Endothelial cell of umbilical vein (primary cell): ENCODE measurements at regions not wholly inside any gene's neighbourhood (a gene's known extent, or its start where the extent isn't known, plus 50 kb on each side); places are given as distances from the start of the nearest gene placed in this dataset.

ENCODE experiments used
- BruUV-seq: library from RNA; stranded (reverse); fragments of 400-500 nt; replicated peaks from 2 replicates; lab custom pipeline; 2021; lab: Mats Ljungman, UMichigan
- CTCF ChIA-PET: fragments of 300-600, 350-600 bp; sonication (Branson Sonifier 250); formaldehyde crosslinking; loops from one replicate; lab custom pipeline; 2021; ENCODE audit warnings: antibody characterized with exemption, inconsistent platforms; lab: Charles Lee
- POLR2A ChIA-PET: fragments of 300-600, 350-600 bp; sonication (Branson Sonifier 250); formaldehyde crosslinking; loops from one replicate; lab custom pipeline; 2021; ENCODE audit warnings: antibody characterized with exemption, inconsistent platforms; lab: Charles Lee
- DNase-seq: peaks from one replicate; pipeline ENCODE4 v3.0.0-alpha.2; 2011; ENCODE audit warnings: low read depth, low spot score
- FAIRE-seq: peaks from 2 replicates; lab custom pipeline; 2011; peaks lifted over from hg19 to GRCh38; lab: Jason Lieb, UNC
- H2AFZ ChIP-seq: 2 replicates; pipeline ENCODE4 v1.6.0; 2012; ENCODE audit warnings: low read depth, low read length, control low read depth, inconsistent platforms
- H3K27ac ChIP-seq: 2 replicates; pipeline ENCODE4 v1.5.1; 2011; ENCODE audit warnings: low read depth, mild to moderate bottlenecking, control low read depth, low read length, moderate library complexity; ENCODE audit not compliant: insufficient read depth
- H3K27me3 ChIP-seq, 2 experiments: 2 replicates each; pipeline versions ENCODE4 v1.6.0 to v1.6.1; 2011; ENCODE audit warnings: low read length in 2 of 2, mixed read lengths in 1 of 2; ENCODE audit not compliant: control insufficient read depth in 2 of 2, insufficient read depth in 2 of 2
- H3K36me3 ChIP-seq, 2 experiments: 2 replicates in 1 of 2; 3 replicates in 1 of 2; pipeline ENCODE4 v1.5.1; 2011; ENCODE audit warnings: low read length in 2 of 2, mild to moderate bottlenecking in 1 of 2, moderate library complexity in 1 of 2; ENCODE audit not compliant: control insufficient read depth in 2 of 2, insufficient read depth in 2 of 2; ENCODE audit errors: extremely low read depth in 1 of 2
- H3K4me1 ChIP-seq: 3 replicates; pipeline ENCODE4 v1.5.1; 2011; ENCODE audit warnings: mild to moderate bottlenecking, low read length; ENCODE audit not compliant: control insufficient read depth, insufficient read depth; ENCODE audit errors: extremely low read depth
- H3K4me2 ChIP-seq: 2 replicates; pipeline ENCODE4 v1.6.1; 2011; ENCODE audit warnings: low read length, control low read depth, mixed read lengths; ENCODE audit not compliant: insufficient read depth
- H3K4me3 ChIP-seq, 3 experiments: fragments of 200-600 bp in 1 of 3; sonication (generic), shearing (Covaris generic) in 1 of 3; replicated peaks in 1 of 3; 2 replicates each; pipeline ENCODE4 v1.5.1; 2011 to 2016; ENCODE audit warnings: control low read depth in 3 of 3, low read length in 3 of 3, mild to moderate bottlenecking in 2 of 3, inconsistent platforms in 1 of 3, low read depth in 1 of 3, moderate library complexity in 1 of 3; ENCODE audit not compliant: insufficient read depth in 1 of 3
- H3K79me2 ChIP-seq: 2 replicates; pipeline ENCODE4 v1.6.0; 2012; ENCODE audit warnings: low read length, inconsistent platforms; ENCODE audit not compliant: control insufficient read depth, insufficient read depth
- H3K9ac ChIP-seq: replicated peaks from 2 replicates; pipeline ENCODE3; 2011; ENCODE audit warnings: low read length, control low read depth; ENCODE audit not compliant: insufficient read depth; ENCODE audit errors: extremely low read depth
- H3K9me1 ChIP-seq: replicated peaks from 3 replicates; pipeline ENCODE4 v1.6.0; 2011; ENCODE audit warnings: mild to moderate bottlenecking, low read length; ENCODE audit not compliant: control insufficient read depth, insufficient read depth; ENCODE audit errors: extremely low read depth
- H3K9me3 ChIP-seq: replicated peaks from 2 replicates; pipeline ENCODE4 v1.5.1; 2012; ENCODE audit warnings: low read length, inconsistent platforms; ENCODE audit not compliant: control insufficient read depth, insufficient read depth
- H4K20me1 ChIP-seq: replicated peaks from 2 replicates; pipeline ENCODE3; 2011; ENCODE audit warnings: mild to moderate bottlenecking, low read length; ENCODE audit not compliant: control insufficient read depth, insufficient read depth; ENCODE audit errors: extremely low read depth
- EZH2 ChIP-seq: IDR thresholded peaks from 2 replicates; pipeline ENCODE4 v1.6.1; 2012; ENCODE audit warnings: borderline replicate concordance, low read depth, mild to moderate bottlenecking, moderate library complexity, low read length, inconsistent platforms; ENCODE audit not compliant: severe bottlenecking
- FOS ChIP-seq: IDR thresholded peaks from 2 replicates; pipeline ENCODE4 v1.6.1; 2011; ENCODE audit warnings: mild to moderate bottlenecking, low read length, moderate library complexity, borderline replicate concordance; ENCODE audit not compliant: insufficient read depth
- GATA2 ChIP-seq: IDR thresholded peaks from 2 replicates; pipeline ENCODE4 v1.7.0; 2011; ENCODE audit warnings: low read depth, mild to moderate bottlenecking, moderate library complexity, mixed read lengths, low read length; ENCODE audit not compliant: insufficient read length, insufficient read depth
- JUN ChIP-seq: IDR thresholded peaks from 2 replicates; pipeline ENCODE4 v1.6.1; 2011; ENCODE audit warnings: borderline replicate concordance, low read depth; ENCODE audit not compliant: insufficient read length, insufficient read depth
- MYC ChIP-seq: IDR thresholded peaks from one replicate; pipeline ENCODE4 v1.6.1; 2011; ENCODE audit warnings: mild to moderate bottlenecking, low read depth, low read length
- POLR2A ChIP-seq: IDR thresholded peaks from 2 replicates; pipeline ENCODE4 v1.6.1; 2012; ENCODE audit warnings: low read depth, mild to moderate bottlenecking, control low read depth, low read length
- dilution Hi-C: fragments of 300-500 bp; cut with MboI; formaldehyde crosslinking; loops from one replicate; pipeline ENCODE4 v1.15.0; 2019; ENCODE audit warnings: low sequenced_read_pairs; ENCODE audit not compliant: extremely low pct_ligation_motif_present
- intact Hi-C: fragments of 100-400 bp; cut with micrococcal nuclease; formaldehyde crosslinking; loops from one replicate; pipeline ENCODE4 v1.10.0; 2022
- TF ChIP-seq, protein P1 (sequence below), 2 donors: IDR thresholded peaks; 1 replicate in 1 of 2; 2 replicates in 1 of 2; pipeline ENCODE4 v1.5.1; 2011; ENCODE audit warnings: low read length in 2 of 2, mild to moderate bottlenecking in 2 of 2, moderate library complexity in 2 of 2, control low read depth in 1 of 2, inconsistent platforms in 1 of 2, low read depth in 1 of 2; ENCODE audit not compliant: insufficient read depth in 1 of 2; ENCODE audit errors: extremely low read depth in 1 of 2

DNA sequence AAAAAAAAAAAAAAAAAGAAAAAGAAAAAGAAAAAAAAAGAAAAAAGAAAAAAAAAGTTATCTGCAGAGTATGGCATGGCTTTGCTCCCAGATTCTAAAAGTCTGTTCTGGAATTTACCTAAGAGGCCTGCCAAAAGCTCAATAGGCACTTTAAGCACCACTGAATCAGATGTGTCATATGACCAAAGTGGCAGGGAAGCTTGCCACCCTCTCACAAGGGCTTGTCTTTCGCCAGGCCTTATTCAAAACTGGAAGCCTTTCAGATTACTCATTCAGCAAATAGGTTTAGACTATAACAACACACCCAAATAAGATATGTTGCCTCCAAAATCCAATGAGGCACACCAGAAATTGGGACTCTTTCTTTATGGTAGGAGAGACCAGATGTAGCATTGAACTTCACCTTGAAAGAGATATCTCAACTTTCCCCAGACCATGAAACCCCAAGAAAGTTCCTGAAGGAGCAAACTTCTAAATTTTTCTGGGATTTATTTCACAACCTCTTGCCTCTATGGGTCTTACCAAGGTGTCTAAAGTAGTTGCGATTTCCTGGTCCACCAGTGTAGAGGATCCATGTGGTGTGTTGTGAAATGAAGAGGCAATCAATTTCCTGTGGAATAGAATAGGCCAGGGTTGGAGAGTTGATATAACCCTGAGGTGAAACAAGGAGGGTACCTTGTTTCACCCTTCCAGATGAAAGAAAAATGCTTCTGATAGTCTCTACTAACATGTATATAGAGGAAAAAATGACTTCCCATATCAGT, 218.8 kb downstream of the DAD1 start:
- Histone ChIP-seq H3K9ac (no peak overlapping the region), H3K9me1 (no peaks in the 10 kb centered on the region), H3K27ac (no peak overlapping the region), H3K36me3 (no peaks in the 10 kb centered on the region), H3K79me2 (no peaks in the 10 kb centered on the region), H4K20me1 (no peaks in the 10 kb centered on the region), H3K4me2 (no peak overlapping the region), H2AFZ (no peak overlapping the region), H3K4me1 (no peaks in the 10 kb centered on the region), H3K27me3 (peaks cover 19 to 21% of the 10 kb centered on the region in 2 experiments), H3K4me3 (no peak overlapping the region), H3K9me3 (no peaks in the 10 kb centered on the region)
- ChIA-PET POLR2A (no interaction called here), CTCF (interaction anchor here (1.1 to 7.4 kb wide), 3 partner anchors 49 to 207 kb away, joined by 3 to 225 read pairs (median 3); no protein-coding TSS in a partner anchor)
- dilution Hi-C loops: no loop called here
- FAIRE-seq (no peak), DNase-seq (no peak)
- intact Hi-C loops: no loop called here
- TF ChIP-seq FOS (no peak), JUN (no peak), EZH2 (no peak), GATA2 (no peak), POLR2A (no peak), MYC (no peak)
- TF ChIP-seq, protein P1, sequence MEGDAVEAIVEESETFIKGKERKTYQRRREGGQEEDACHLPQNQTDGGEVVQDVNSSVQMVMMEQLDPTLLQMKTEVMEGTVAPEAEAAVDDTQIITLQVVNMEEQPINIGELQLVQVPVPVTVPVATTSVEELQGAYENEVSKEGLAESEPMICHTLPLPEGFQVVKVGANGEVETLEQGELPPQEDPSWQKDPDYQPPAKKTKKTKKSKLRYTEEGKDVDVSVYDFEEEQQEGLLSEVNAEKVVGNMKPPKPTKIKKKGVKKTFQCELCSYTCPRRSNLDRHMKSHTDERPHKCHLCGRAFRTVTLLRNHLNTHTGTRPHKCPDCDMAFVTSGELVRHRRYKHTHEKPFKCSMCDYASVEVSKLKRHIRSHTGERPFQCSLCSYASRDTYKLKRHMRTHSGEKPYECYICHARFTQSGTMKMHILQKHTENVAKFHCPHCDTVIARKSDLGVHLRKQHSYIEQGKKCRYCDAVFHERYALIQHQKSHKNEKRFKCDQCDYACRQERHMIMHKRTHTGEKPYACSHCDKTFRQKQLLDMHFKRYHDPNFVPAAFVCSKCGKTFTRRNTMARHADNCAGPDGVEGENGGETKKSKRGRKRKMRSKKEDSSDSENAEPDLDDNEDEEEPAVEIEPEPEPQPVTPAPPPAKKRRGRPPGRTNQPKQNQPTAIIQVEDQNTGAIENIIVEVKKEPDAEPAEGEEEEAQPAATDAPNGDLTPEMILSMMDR (IDR thresholded peaks at IDR 0.05; ENCODE audit: extremely low read depth in 1 of 2, insufficient read depth in 1 of 2, low read depth in 1 of 2, low read length in 2 of 2): no peak
- BruUV-seq: no TSS peak
